CD4-positive, alpha-beta T cell treated with Interleukin-1 beta for 1 hour (primary cell): ENCODE measurements at regions not wholly inside any gene's neighbourhood (a gene's known extent, or its start where the extent isn't known, plus 50 kb on each side); places are given as distances from the start of the nearest gene placed in this dataset.
A peak's percentile ranks its signal among the peaks of the same experiment; 100 is the strongest.
"Not testable (repeated sequence)": the region's sequence is repeated elsewhere in the genome, so short reads cannot be mapped to it uniquely, and the experiment has no call there.

Experiments used
- DNase-seq, 2 donors: peaks; one replicate each; pipeline ENCODE4 v3.0.0-alpha.2; 2020 to 2022

DNA sequence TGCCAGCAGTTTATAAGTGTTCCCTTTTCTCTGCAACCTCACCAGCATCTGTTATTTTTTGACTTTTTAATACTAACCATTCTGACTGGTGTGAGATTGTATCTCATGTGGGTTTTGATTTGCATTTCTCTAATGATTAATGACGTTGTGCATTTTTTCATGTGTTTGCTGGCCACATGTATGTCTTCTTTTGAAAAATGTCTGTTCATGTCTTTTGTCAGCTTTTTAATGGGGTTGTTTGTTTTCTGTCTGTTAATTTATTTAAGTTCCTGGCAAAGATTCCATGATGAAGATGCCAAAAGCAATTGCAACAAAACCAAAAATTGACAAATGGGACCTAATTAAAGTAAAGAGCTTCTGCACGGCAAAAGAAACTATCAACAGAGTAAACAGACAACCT is 137.2 kb upstream of the JCAD start:
- not testable (repeated sequence) for DNase-seq

DNA sequence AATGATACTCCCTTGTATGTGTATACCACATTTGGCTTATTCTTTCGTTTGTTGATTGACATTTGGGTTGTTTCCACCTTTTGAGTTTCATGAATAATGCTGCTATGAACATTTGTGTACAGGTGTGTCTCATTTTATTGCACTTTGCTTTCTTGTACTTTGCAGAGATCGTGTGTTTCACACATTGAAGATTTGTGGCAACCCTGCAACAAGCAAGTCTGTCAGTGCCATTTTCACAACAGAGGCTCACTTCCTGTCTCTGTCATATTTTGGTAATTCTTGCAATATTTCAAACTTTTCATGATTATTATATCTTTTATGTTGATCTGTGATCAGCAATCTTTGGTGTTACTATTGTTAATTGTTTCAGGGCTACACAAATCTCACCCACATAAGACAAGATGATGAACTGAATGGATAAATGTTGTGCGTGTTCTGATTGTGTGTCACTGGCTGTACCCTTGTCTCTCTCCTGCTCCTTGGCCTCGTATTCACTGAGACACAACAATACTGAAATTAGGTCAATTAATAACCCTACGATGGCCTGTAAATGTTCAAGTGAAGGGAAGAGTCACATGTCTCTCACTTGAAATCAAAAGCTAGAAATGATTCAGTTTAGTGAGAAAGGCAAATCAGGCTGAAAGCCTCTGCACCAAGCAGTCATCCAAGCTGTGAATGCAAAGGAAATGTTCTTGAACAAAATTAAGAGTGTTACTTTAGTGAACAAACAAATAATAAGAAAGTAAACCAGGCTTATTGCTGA is 133.6 kb upstream of the JCAD start:
- DNase-seq, result no peak

DNA sequence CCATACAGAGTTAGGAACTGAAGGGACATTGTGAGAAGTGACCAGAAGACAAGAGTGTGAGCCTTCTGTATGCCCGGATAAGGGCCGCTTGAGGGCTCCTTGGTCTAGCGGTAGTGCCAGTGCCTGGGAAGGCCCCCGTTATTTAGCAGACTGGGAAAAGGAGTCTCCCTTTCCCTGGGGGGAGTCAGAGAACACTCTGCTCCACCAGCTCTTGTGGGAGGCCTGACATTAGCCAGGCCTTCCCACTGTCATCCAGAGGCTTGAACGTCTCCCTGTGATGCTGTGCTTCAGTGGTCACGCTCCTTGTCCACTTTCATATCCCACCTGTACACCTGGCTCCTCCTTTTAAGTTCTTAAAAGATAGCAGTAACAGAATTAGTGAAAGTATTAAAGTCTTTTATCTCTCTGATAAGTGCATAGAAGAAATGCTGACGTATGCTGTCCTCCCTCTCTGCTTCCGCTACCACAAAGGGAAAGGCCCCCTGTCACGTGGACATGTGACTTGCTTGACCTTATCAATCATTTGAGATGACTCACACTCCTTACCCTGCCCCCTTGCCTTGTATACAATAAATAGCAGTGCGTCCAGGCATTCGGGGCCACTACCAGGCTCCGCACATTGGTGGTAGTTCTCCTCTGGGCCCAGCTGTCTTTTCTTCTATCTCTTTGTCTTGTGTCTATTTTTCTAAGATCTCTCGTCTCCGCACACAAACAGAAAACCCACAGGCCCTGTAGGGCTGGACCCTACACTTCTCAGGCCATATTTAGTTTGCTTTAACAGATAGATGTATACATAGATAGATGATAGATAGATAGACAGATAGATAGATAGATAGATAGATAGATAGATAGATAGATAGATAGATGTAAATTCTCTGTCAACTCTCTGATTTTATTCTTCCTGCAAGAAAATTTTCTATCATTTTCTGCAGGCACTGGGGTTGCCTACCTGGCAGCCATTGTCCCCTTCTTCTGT is 131.5 kb upstream of the JCAD start:
- peak in 1 of 2 donors; percentile 5 for DNase-seq

DNA sequence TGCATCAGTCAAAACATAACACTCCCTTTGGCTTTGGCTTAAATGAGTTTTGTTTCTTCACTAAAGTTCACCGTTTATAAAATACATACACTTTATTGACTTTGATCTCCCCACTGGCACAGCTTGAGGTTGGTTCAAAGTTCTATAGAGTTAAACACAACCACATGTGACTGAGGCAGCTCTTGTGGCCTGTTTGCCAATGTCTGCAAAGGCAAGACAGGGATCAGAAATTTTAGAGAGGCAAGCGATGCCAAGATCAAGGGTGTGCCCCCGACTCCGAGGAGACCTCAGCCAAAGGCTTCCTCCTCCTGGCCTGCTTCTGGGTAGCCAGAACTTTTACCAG is 129.8 kb upstream of the JCAD start:
- no peak for DNase-seq

DNA sequence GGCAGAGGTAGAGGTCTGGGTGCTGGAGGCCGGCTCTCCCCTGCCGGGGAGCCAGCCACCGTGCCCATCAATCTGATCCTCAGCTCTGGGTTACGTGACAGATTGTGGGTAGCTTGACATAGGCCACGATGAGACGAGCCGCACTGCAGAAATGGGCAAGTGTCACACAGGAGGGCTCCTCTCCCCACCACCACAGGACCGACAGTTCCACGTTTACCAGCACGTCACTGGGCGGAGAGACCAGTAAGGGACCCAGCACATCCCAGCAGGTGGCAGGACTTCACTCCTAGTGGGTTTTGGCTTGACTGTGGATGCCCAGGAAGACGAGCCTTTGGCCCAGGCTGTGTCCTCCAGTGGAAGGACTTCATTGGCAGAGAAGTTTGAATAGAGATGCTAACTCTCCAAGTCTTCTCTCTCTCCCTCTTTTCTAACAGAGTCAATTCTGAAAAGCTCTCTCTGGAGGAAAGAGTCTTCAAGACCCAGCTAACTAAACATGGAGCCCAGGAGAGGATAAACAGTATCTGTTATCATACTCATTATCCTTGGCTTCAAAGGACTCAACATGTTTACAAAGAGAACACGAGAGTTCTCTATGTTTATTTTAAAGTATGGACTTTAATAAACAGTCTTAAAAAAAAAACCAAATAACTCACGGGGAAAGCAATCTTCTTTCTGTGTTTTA is 129.3 kb upstream of the JCAD start:
- no peak for DNase-seq

DNA sequence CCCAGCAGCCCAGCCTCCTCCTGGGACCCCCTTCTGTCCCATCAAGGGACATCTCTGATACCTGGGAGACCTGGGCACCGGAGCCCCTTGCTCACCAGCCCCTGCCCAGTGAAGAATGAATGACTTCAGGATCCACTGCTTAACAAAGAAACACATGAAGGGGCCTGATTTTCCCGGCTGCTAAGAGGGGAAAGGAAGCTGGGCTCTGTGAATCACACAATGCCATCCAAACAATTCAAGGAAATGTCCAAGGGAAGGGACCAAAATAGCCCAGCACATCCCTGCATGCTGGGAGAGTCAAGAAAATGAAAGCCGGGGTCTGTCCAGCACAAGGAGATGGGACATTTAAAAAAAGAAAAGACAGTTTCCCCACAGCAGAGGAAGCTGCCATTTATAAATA is 128.7 kb upstream of the JCAD start:
- DNase-seq, result no peak

DNA sequence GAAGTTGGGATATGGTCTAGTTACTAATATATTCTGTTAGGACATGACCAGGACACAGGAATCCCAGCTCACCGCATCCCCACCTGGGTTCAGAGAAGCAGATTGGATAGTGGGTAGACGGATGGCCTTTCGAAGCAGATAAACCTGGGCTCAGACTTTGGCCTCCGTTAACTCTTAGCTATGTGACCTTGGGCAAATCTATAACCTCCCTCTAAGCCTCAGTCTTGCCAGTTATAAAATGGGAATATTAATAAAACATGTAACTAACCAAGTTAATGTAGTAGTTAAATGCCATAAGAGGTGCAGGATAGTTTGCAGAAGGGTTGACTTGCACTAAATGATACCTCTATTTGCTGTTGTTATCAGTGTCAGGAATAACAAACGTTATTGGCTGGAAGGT is 127.6 kb upstream of the JCAD start:
- DNase-seq, result no peak

DNA sequence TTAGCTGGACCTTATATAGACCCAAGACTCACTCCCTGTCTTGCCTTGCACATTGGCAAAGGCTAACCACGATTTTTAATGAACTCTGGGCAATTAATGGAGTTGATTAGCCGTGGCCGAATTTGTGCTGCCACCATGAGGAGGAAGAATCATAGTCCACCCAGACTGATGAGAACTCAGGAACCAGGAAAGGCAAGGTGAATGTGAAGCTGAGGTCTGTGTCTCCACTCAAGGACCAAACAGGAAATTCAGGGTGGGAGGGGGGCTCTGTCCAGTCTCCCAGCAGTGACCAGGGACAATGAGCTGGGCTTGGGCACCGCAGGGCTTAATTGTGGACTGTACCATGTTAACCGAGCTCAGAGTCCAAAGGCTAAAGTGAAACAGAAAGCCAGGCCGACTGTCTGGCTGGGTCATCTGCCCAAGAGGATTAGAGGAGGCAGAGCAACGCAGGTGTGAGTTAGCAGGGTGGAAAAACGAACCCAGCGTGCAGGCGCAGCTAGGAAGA is 127.0 kb upstream of the JCAD start:
- DNase-seq, result no peak

DNA sequence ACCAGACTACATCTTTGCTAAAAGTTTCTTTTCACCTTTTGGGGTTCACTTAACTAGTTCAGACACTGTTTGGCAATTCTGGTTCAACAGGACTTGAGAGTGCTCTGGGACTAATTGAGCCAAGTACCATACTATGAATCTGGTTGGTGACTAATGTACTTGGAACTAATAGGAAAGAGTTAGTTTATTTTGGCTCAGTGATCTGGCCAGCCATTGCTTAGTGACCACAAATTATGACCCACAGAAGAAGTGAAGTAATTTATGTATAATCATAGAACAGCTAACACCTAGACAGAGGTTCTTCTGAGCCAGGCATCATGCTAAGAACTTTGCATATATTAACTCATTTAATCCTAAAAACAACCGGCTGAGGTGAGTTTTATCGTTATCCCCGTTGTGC is 126.5 kb upstream of the JCAD start:
- no peak for DNase-seq

DNA sequence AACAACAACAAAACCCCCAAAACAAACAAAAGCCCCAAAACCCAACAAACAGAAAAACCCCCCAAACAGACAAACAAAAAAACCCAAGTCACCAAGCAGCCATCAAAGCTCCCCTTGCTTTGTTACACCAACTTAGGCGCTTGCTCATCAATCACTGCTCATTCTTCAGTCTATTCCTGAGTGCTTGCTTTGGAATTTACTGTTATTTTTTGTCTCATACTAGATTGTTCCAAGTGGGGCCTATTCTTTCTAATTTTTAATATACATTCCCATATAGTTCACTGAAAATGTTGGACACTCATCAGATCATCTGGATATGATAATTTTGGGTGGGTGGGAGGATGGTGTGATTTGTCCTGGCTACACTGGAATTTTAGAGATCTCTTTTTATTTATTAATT is 126.0 kb upstream of the JCAD start:
- no peak for DNase-seq

DNA sequence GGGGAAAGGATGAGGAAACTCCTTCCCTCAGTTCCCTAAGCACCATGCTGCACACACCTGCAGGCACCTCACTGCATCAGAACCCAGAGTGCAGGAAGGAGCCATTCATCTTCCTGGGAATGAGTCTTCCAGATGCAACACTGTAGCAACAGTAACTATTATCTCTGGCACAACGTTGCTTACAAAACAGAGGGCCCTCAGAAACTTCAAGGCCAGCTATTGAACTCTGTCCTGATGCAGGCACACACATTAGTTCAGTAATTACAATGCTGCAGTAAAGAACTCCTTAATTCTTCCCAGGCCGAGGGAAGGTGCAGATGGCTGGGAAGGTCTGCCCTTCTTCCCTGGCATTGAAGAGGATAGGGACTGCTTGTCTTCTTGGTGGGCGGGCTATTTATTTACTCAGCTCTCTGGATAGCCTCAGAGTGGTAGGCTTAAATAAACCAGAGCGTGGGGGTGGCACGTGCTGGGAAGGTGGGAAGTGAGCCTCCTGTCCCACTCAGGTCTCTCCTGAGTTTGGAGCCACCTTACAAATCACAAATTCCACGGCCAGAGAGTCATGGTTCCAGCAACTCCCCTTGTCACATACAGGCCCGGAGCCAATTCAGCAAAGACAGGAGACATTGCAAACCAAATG is 125.1 kb upstream of the JCAD start:
- no peak for DNase-seq

DNA sequence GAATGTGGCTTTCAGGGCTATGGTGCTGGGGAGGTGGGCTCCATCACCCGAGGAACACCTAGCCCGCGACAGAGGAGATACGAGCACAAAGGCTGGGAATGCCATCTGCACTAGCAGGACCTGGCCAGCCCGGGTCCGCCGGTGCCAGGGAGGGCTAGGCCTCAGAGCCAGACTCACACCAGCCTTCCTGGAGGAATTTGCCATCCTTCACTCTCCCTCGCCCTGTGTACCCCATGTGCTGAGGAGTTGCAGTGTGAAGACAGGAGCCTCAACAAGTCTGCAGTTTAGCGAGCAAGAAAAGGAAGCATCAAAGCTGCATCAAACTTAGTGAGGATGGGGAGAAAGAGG is 123.6 kb upstream of the JCAD start:
- no peak for DNase-seq

DNA sequence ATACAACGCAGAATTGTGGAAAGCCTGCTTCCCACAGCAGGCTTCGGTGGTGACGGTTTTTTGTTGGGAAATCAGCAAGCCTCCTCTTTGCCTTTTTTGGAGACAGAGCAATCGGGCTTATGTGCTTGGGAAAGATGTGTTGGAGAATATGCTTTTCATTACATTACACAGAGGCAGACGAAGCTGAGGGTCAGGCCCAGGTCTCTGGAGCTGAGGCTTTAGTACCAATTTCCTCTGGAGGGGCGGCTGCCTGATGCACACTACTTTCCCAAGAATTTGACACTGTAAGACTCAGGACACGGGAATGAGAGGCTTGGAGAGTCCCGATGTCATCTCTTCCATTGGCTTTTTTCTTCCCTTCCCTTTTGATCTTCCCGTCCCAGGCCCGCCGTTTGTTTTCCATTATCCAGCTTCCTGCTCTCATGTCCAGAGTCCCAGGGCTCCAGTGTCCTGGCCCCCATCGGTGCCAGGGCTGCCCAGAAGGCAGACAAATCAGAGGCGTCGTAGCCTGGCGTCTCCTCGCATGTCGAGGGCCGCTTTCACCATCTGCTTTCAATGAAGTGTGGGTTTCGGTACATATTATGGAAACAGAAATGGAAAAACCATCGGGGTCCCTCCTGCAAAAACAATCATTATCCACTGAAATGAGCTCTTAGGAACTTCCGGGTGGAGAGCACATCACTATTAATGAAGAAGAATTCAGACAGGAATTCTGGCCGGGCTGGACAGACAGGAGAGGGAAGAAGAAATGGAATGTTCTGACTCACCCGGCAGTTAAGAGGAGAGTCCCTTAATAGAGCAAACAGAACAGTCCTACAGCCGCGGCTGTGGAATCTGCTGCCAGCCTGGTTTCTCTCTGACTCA is 123.0 kb upstream of the JCAD start:
- no peak for DNase-seq

DNA sequence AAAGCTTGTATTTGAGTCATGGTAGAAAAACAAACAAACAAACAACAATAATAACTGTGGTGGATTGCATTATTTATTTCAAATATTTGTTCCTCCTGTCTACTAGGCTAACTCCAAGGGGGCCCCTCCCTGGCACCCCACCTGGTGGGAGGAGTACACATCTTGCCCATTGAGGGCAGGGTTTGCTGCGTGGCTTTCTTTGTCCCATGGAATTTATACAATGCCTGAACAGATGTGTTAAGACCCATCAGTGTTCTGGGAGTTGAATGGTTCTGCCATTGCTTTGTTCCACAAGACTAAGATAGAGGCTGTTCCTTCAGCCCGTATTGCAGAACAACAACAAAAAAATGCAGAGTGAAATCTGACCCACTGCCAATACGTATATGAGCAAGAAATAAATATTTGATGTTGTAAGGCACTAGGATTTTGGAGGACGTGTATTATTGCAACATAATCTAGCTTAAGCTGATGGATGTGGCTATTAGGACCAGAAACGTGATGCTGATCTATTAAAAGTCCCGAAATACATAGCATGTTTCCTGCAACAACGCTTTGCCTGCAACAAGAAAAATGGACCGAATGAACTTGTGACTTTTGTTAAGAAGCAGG is 119.1 kb upstream of the JCAD start:
- no peak for DNase-seq

DNA sequence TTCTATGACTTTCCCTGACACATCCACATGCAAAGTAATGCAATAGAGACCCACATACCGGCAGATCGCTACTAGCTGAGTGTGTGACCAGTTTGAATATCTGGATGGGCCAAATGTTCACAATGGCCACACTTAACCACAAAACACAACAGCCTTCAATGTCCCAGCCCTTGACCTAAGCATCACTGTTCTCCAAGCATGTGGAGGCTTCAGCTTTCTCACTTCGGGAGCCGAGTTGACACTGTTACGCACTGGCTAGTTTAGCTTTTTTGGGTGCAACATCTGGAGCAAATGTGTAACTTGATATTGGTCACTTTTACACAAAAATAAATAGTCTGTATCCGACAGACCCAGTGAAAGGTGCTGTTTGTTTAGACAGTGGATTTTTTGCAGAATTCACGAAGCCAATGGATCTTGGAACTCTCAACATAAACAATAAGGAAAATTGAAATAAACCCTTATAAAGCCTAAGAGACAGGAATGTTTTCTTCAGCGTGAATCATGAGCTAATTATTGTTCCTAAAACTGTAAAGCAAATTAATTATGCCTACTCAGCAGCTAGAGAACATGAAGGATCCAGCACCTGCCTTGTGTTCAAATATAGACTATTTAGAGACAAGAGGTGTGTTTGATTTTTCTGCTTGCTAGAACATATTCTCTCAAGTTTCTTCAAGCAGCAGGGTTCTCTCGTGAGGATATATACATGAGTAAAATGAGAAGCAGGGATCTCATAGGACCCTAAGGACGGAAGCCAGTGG is 117.6 kb upstream of the JCAD start:
- DNase-seq, result no peak

DNA sequence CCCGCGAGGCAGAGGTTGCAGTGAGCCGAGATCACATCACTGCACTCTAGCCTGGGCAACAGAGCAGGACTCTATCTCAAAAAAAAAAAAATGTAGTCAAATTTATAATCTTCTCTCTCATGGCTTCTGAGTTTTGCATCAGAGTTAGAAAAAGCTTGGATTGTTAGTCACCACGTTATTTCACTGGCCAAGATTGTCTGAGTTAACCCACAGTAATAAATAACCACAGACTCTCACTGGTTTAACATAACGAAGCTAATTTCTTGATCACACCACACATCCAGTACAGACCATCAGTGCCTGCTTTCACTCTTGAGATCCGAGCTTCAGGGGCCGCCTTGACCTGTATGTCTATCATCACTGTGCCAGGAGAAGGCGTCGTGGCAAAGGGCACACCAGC is 116.8 kb upstream of the JCAD start:
- no peak for DNase-seq

DNA sequence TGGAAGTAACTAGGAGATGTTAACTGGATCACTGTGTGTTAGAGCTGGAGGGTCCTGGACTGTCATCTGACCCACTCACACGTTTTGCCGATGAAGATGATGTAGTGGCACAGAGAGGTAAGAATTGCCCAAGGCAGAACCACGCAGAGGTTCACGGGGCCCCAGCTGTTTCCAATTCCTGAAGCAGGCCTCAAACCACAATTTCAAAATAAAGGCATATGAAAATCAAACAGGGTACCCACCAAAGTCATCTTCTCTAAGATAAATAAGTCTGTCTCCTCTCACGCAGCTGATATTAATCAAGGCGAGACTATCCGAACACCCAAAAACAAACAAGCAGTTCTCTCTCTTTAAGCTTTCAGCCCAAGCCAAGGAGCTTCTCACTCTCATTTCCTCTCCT is 113.3 kb upstream of the JCAD start:
- no peak for DNase-seq

DNA sequence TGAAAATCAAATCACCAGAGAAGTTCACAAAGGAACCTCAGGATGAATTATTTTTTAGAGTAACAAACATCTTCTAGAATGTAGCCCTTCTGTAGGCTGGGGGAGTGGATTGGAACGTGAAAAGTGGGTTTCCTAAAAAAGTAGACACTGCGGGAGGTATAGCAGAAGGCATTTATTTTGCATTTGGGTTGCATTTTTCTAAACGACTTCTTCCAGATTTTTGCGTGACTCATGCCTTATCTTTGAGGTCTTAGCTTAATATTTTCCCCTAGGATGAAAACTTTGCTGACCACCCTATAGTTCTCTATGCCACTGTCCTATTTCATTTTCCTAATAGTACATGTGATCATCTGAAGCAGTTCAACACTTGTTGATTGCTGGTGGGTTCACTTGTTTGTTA is 112.7 kb upstream of the JCAD start:
- no peak for DNase-seq

DNA sequence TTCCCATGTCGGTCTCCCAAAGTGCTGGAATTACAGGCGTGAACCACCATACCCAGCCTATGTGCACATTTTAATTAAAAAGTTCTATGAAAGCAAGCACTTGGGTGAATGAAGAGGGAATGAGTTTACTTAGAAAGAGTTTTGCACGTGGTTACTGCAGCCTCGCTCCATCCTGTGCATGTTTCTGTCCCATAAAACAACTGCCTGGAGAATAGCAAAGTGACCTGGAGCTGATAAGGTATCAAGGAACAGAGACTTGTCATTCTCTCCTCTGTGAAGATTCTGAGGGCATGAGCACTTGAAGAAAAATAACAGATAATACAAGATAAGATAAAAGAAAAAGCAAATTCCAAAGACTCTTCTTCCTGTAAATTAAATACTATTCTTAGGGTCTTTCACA is 112.2 kb upstream of the JCAD start:
- no peak for DNase-seq

DNA sequence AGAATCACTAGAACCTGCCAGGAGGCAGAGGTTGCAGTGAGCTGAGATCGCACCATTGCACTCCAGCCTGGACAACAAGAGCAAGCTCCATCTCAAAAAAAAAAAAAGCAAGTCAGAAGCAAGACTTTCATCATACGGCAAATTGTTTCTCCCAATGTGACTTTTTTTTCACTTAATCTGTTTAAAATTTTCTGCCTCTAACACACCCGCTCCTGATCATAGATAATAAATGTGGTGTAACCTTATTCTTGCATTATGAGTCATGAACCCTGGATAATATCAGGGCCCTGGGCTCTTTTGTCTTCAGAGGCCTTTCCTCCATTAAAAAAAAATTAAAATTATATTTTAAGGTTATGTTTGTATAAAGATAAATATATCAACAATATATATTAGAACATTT is 111.4 kb upstream of the JCAD start:
- DNase-seq, result no peak

DNA sequence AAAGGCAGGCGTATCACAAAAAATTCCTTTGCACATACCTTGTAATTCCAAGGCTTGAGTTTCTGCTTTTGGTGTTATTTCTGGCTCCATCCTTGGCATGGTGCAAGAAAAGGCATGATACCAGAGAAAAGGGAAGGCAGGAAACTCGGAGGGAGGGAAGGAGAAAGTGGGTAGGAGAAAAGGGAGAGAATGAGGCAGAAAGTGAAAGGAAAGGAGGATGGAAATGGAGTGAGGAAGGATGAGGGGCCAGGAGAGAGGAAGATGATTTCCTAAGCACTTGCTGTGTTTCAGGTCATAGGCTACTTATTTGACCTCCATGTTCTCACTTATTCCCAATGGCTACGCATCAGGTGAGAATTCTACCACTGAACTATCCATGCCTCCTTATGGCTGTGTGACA is 110.8 kb upstream of the JCAD start:
- no peak for DNase-seq
